Gastroesophageal sphincter (tissue), 3 donors: ENCODE measurements at regions not wholly inside any gene's neighbourhood (a gene's known extent, or its start where the extent isn't known, plus 50 kb on each side); places are given as distances from the start of the nearest gene placed in this dataset.

Source experiments
- CTCF ChIP-seq, 4 experiments: fragments of 200-600 bp in 2 of 4; fragments of 450-650 bp in 2 of 4; sonication (generic) in 1 of 4; IDR thresholded peaks; one replicate each; pipeline ENCODE4 v1.5.1; 2017 to 2019; ENCODE audit warnings: antibody characterized with exemption in 4 of 4, mild to moderate bottlenecking in 2 of 4, moderate library complexity in 2 of 4
- EP300 ChIP-seq: sonication (generic); formaldehyde crosslinking; IDR thresholded peaks from one replicate; pipeline ENCODE4 v1.6.1; 2017; ENCODE audit warnings: antibody characterized with exemption, mild to moderate bottlenecking
- POLR2A ChIP-seq, 2 donors: fragments of 450-650 bp; IDR thresholded peaks; one replicate each; pipeline ENCODE4 v1.6.1; 2017; ENCODE audit warnings: antibody characterized with exemption in 2 of 2, mild to moderate bottlenecking in 2 of 2, moderate library complexity in 1 of 2

GRCh38 chr2:240302933-240303595, 132.4 kb upstream of the GPC1 start:
- TF ChIP-seq POLR2A (IDR thresholded peaks at IDR 0.05) (no peak), CTCF (IDR thresholded peaks at IDR 0.05) (no peak), EP300 (no peak)
